ENCODE measurements at regions not wholly inside any gene's neighbourhood (a gene's known extent, or its start where the extent isn't known, plus 50 kb on each side); places are given as distances from the start of the nearest gene placed in this dataset.

DNA sequence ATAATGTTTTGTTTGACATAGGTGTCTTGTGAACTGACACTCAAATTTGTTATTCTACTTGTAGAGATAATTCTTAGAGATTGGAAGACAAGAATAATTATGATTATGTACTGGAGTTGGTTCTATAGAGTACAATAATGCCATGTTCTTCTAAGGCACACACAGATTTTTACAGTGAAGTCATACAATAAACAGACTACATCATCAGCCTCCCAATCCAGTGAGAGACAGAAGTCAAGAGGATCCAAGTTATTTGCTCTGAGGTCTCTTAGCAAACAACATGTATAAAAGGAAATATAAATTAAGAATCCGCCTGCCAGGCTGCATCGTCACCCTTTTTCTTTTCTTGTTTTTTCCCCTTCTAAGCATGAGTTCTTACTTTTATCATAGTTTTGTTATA lies 613.5 kb upstream of the SETBP1 start:
- Histone ChIP-seq H2BK120ac (ENCODE audit: low read depth, low read length) (no peak overlapping the region), H3K4ac (ENCODE audit: low read length) (no peak overlapping the region), H3K27me3 (ENCODE audit: control insufficient read depth in 3 of 3, insufficient read depth in 3 of 3, low read depth in 1 of 3, low read length in 3 of 3) (no peaks in the 10 kb centered on the region), H3K79me1 (ENCODE audit: low read depth, low read length) (no peaks in the 10 kb centered on the region), H2BK15ac (ENCODE audit: low read length) (no peak overlapping the region), H4K8ac (ENCODE audit: low read depth, low read length) (no peak overlapping the region), H3K4me2 (ENCODE audit: insufficient read depth, low read length, poor library complexity, severe bottlenecking) (no peak overlapping the region), H2BK12ac (ENCODE audit: low read length) (no peak overlapping the region), H3K18ac (ENCODE audit: low read length) (no peak overlapping the region), H3K23ac (ENCODE audit: low read depth, low read length, poor library complexity) (no peak overlapping the region), H3K9ac (ENCODE audit: low read depth, low read length, poor library complexity) (no peak overlapping the region), H3K9me3 (replicated peaks in 1 of 2; ENCODE audit: control insufficient read depth in 2 of 2, insufficient read depth in 1 of 2, low read depth in 1 of 2, low read length in 2 of 2) (no peaks in the 10 kb centered on the region), H2AK5ac (ENCODE audit: low read depth, low read length) (no peak overlapping the region), H2BK5ac (ENCODE audit: low read length) (no peak overlapping the region), H3K36me3 (replicated peaks in 1 of 2; ENCODE audit: control insufficient read depth in 2 of 2, insufficient read depth in 2 of 2, low read length in 2 of 2) (no peaks in the 10 kb centered on the region), H4K91ac (ENCODE audit: low read depth, low read length, poor library complexity) (no peak overlapping the region), H2AFZ (ENCODE audit: low read length) (no peak overlapping the region), H3K14ac (ENCODE audit: low read length) (no peak overlapping the region), H3K4me3 (ENCODE audit: low read length in 2 of 2) (no peak overlapping the region), H3K27ac (replicated peaks; ENCODE audit: low read length) (no peak overlapping the region), H3K4me1 (ENCODE audit: control insufficient read depth in 2 of 2, insufficient read depth in 1 of 2, low read depth in 1 of 2, low read length in 2 of 2) (no peaks in the 10 kb centered on the region)
- no peak for DNase-seq (ENCODE audit: low spot score)
- WGBS, 2 donors (ENCODE audit: extremely low coverage in 2 of 2, insufficient read length in 2 of 2, insufficient replicate concordance in 1 of 2), result no CpG with 5 or more reads among the region's 2 CpGs

DNA sequence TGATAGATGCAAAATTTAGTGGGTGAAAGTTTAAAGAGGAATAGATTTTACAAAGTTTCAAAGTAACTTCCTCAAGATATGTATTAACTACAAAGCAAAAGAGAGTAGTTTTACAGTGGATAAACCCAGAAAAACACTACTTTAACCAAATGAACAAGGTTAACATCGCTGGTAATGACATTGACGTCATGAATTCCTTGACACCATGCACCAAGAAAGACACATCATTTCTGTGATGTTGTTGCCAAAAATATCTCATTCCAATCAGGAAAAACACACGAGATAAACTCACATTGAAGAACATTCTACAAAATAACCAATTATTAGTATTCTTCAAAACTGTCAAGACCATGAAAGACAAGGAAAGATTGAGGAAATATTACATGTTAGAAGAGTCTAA lies 605.6 kb upstream of the SETBP1 start:
- Histone ChIP-seq H3K36me3 (replicated peaks in 1 of 2; ENCODE audit: control insufficient read depth in 2 of 2, insufficient read depth in 2 of 2, low read length in 2 of 2) (no peaks in the 10 kb centered on the region), H3K79me1 (ENCODE audit: low read depth, low read length) (no peaks in the 10 kb centered on the region), H3K18ac (ENCODE audit: low read length) (no peak overlapping the region), H3K9me3 (replicated peaks in 1 of 2; ENCODE audit: control insufficient read depth in 2 of 2, insufficient read depth in 1 of 2, low read depth in 1 of 2, low read length in 2 of 2) (no peaks in the 10 kb centered on the region), H2BK120ac (ENCODE audit: low read depth, low read length) (no peak overlapping the region), H2BK15ac (ENCODE audit: low read length) (no peak overlapping the region), H4K91ac (ENCODE audit: low read depth, low read length, poor library complexity) (no peak overlapping the region), H4K8ac (ENCODE audit: low read depth, low read length) (no peak overlapping the region), H3K23ac (ENCODE audit: low read depth, low read length, poor library complexity) (no peak overlapping the region), H2BK12ac (ENCODE audit: low read length) (no peak overlapping the region), H3K27ac (replicated peaks; ENCODE audit: low read length) (no peak overlapping the region), H2BK5ac (ENCODE audit: low read length) (no peak overlapping the region), H3K9ac (ENCODE audit: low read depth, low read length, poor library complexity) (no peak overlapping the region), H3K4me1 (ENCODE audit: control insufficient read depth in 2 of 2, insufficient read depth in 1 of 2, low read depth in 1 of 2, low read length in 2 of 2) (peaks cover 0 to 2% of the 10 kb centered on the region in 2 donors), H2AK5ac (ENCODE audit: low read depth, low read length) (no peak overlapping the region), H3K4me3 (ENCODE audit: low read length in 2 of 2) (no peak overlapping the region), H3K27me3 (ENCODE audit: control insufficient read depth in 3 of 3, insufficient read depth in 3 of 3, low read depth in 1 of 3, low read length in 3 of 3) (no peaks in the 10 kb centered on the region), H3K4me2 (ENCODE audit: insufficient read depth, low read length, poor library complexity, severe bottlenecking) (no peak overlapping the region), H2AFZ (ENCODE audit: low read length) (no peak overlapping the region), H3K4ac (ENCODE audit: low read length) (no peak overlapping the region), H3K14ac (ENCODE audit: low read length) (no peak overlapping the region)
- WGBS, 2 donors (ENCODE audit: extremely low coverage in 2 of 2, insufficient read length in 2 of 2, insufficient replicate concordance in 1 of 2), result no CpG with 5 or more reads among the region's 3 CpGs
- no peak for DNase-seq (ENCODE audit: low spot score)

DNA sequence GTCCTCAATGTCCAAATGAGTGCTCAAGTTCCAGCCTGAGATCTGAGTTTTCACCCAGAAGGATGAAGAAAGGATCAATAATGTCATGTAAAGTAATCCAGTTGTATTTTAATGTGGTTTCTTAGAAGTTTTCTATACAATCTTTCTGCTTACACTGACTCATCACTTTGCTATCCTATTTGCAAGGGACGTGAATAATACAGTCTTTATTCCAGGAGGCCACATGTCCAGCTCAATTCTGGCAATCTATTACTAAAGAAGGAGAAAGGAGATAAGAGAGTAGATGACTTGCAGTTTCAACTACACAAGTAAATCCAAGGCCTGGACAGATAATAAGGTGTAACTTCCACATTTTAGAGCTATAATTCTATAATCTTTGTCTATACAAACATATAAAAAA lies 601.1 kb upstream of the SETBP1 start:
- Histone ChIP-seq H3K18ac (ENCODE audit: low read length) (no peak overlapping the region), H3K4ac (ENCODE audit: low read length) (no peak overlapping the region), H3K4me1 (ENCODE audit: control insufficient read depth in 2 of 2, insufficient read depth in 1 of 2, low read depth in 1 of 2, low read length in 2 of 2) (peaks cover 0 to 2% of the 10 kb centered on the region in 2 donors), H4K91ac (ENCODE audit: low read depth, low read length, poor library complexity) (no peak overlapping the region), H3K9me3 (replicated peaks in 1 of 2; ENCODE audit: control insufficient read depth in 2 of 2, insufficient read depth in 1 of 2, low read depth in 1 of 2, low read length in 2 of 2) (no peaks in the 10 kb centered on the region), H2BK12ac (ENCODE audit: low read length) (no peak overlapping the region), H2BK5ac (ENCODE audit: low read length) (no peak overlapping the region), H2BK120ac (ENCODE audit: low read depth, low read length) (no peak overlapping the region), H3K4me2 (ENCODE audit: insufficient read depth, low read length, poor library complexity, severe bottlenecking) (no peak overlapping the region), H3K4me3 (ENCODE audit: low read length in 2 of 2) (no peak overlapping the region), H3K36me3 (replicated peaks in 1 of 2; ENCODE audit: control insufficient read depth in 2 of 2, insufficient read depth in 2 of 2, low read length in 2 of 2) (no peaks in the 10 kb centered on the region), H2AFZ (ENCODE audit: low read length) (peak overlapping the region; percentile 17), H2AK5ac (ENCODE audit: low read depth, low read length) (no peak overlapping the region), H3K79me1 (ENCODE audit: low read depth, low read length) (no peaks in the 10 kb centered on the region), H2BK15ac (ENCODE audit: low read length) (no peak overlapping the region), H3K23ac (ENCODE audit: low read depth, low read length, poor library complexity) (no peak overlapping the region), H3K9ac (ENCODE audit: low read depth, low read length, poor library complexity) (no peak overlapping the region), H3K27me3 (ENCODE audit: control insufficient read depth in 3 of 3, insufficient read depth in 3 of 3, low read depth in 1 of 3, low read length in 3 of 3) (no peaks in the 10 kb centered on the region), H4K8ac (ENCODE audit: low read depth, low read length) (no peak overlapping the region), H3K27ac (replicated peaks; ENCODE audit: low read length) (no peak overlapping the region), H3K14ac (ENCODE audit: low read length) (no peak overlapping the region)
- no CpG with 5 or more reads among the region's 1 CpG for WGBS, 2 donors (ENCODE audit: extremely low coverage in 2 of 2, insufficient read length in 2 of 2, insufficient replicate concordance in 1 of 2)
- no peak for DNase-seq (ENCODE audit: low spot score)

DNA sequence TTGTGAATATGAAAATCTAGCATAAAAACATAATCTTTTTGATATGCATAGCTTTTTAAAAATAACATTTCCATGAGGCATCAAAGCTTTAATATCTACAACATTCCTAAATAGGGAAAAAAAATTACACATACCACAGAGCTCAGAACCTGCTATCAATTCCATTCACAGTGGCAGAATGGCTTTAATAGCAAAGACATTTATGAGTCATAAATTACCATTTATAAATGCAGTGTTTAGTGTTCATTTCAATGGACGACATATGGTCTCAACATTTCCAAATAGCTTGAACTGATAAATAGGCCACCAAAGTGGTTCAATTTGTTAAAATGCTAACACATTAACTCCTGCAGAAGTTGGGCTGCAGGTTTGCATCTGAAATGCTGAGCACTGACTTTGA lies 600.6 kb upstream of the SETBP1 start:
- no peaks in the 10 kb centered on the region for H3K9me3 ChIP-seq (replicated peaks in 1 of 2; ENCODE audit: control insufficient read depth in 2 of 2, insufficient read depth in 1 of 2, low read depth in 1 of 2, low read length in 2 of 2)
- H3K4me3 ChIP-seq (ENCODE audit: low read length in 2 of 2), result no peak overlapping the region
- H2BK5ac ChIP-seq (ENCODE audit: low read length), result no peak overlapping the region
- H2BK120ac ChIP-seq (ENCODE audit: low read depth, low read length), result no peak overlapping the region
- H2BK15ac ChIP-seq (ENCODE audit: low read length), result no peak overlapping the region
- no CpG with 5 or more reads among the region's 1 CpG for WGBS, 2 donors (ENCODE audit: extremely low coverage in 2 of 2, insufficient read length in 2 of 2, insufficient replicate concordance in 1 of 2)
- no peak overlapping the region for H4K91ac ChIP-seq (ENCODE audit: low read depth, low read length, poor library complexity)
- no peaks in the 10 kb centered on the region for H3K27me3 ChIP-seq (ENCODE audit: control insufficient read depth in 3 of 3, insufficient read depth in 3 of 3, low read depth in 1 of 3, low read length in 3 of 3)
- no peaks in the 10 kb centered on the region for H3K36me3 ChIP-seq (replicated peaks in 1 of 2; ENCODE audit: control insufficient read depth in 2 of 2, insufficient read depth in 2 of 2, low read length in 2 of 2)
- H3K4me1 ChIP-seq (ENCODE audit: control insufficient read depth in 2 of 2, insufficient read depth in 1 of 2, low read depth in 1 of 2, low read length in 2 of 2), result peaks cover 0 to 2% of the 10 kb centered on the region in 2 donors
- no peak overlapping the region for H3K27ac ChIP-seq (replicated peaks; ENCODE audit: low read length)
- H2AFZ ChIP-seq (ENCODE audit: low read length), result no peak overlapping the region
- H3K23ac ChIP-seq (ENCODE audit: low read depth, low read length, poor library complexity), result no peak overlapping the region
- H3K14ac ChIP-seq (ENCODE audit: low read length), result no peak overlapping the region
- no peaks in the 10 kb centered on the region for H3K79me1 ChIP-seq (ENCODE audit: low read depth, low read length)
- H4K8ac ChIP-seq (ENCODE audit: low read depth, low read length), result no peak overlapping the region
- no peak overlapping the region for H3K4me2 ChIP-seq (ENCODE audit: insufficient read depth, low read length, poor library complexity, severe bottlenecking)
- no peak overlapping the region for H2AK5ac ChIP-seq (ENCODE audit: low read depth, low read length)
- H2BK12ac ChIP-seq (ENCODE audit: low read length), result no peak overlapping the region
- no peak overlapping the region for H3K4ac ChIP-seq (ENCODE audit: low read length)
- no peak overlapping the region for H3K18ac ChIP-seq (ENCODE audit: low read length)
- no peak for DNase-seq (ENCODE audit: low spot score)
- no peak overlapping the region for H3K9ac ChIP-seq (ENCODE audit: low read depth, low read length, poor library complexity)
